Esophagus (tissue), 2 donors: ENCODE measurements at regions not wholly inside any gene's neighbourhood (a gene's known extent, or its start where the extent isn't known, plus 50 kb on each side); places are given as distances from the start of the nearest gene placed in this dataset.

ENCODE experiments used
- H3K27ac ChIP-seq, 2 donors: one replicate each; pipeline ENCODE4 v1.5.1; 2013; ENCODE audit warnings: low read depth in 2 of 2, mild to moderate bottlenecking in 2 of 2, inconsistent platforms in 1 of 2, low read length in 1 of 2, moderate library complexity in 1 of 2
- H3K27me3 ChIP-seq, 2 donors: one replicate each; pipeline ENCODE4 v1.6.1; 2013; ENCODE audit warnings: low read length in 2 of 2, control low read depth in 1 of 2, mild to moderate bottlenecking in 1 of 2; ENCODE audit not compliant: insufficient read depth in 2 of 2, control insufficient read depth in 1 of 2
- H3K36me3 ChIP-seq, 2 donors: one replicate each; pipeline ENCODE4 v1.6.1; 2013; ENCODE audit warnings: low read length in 1 of 2; ENCODE audit not compliant: control insufficient read depth in 2 of 2, insufficient read depth in 2 of 2
- H3K4me1 ChIP-seq, 2 donors: one replicate each; pipeline ENCODE4 v1.6.1; 2013; ENCODE audit warnings: low read length in 1 of 2; ENCODE audit not compliant: control insufficient read depth in 2 of 2, insufficient read depth in 2 of 2
- H3K4me3 ChIP-seq, 2 donors: one replicate each; pipeline ENCODE4 v1.5.1; 2013; ENCODE audit warnings: low read length in 2 of 2, mild to moderate bottlenecking in 2 of 2, low read depth in 1 of 2, moderate library complexity in 1 of 2
- H3K9me3 ChIP-seq, 2 donors: one replicate each; pipeline ENCODE4 v1.6.1; 2013; ENCODE audit warnings: mild to moderate bottlenecking in 2 of 2, low read depth in 1 of 2, low read length in 1 of 2, moderate library complexity in 1 of 2; ENCODE audit not compliant: control insufficient read depth in 2 of 2, insufficient read depth in 1 of 2
- WGBS, 2 donors: extraction: QIAGEN DNeasy Blood & Tissue Kit; methylation state at CpG; one replicate each; pipeline ENCODE4 v1.1.7; 2013; 5-methylcytosine and 5-hydroxymethylcytosine counted together
- donor health status: healthy with polysubstance abuse.
- donor health status: Bipolar disorder and iron deficiency.

DNA sequence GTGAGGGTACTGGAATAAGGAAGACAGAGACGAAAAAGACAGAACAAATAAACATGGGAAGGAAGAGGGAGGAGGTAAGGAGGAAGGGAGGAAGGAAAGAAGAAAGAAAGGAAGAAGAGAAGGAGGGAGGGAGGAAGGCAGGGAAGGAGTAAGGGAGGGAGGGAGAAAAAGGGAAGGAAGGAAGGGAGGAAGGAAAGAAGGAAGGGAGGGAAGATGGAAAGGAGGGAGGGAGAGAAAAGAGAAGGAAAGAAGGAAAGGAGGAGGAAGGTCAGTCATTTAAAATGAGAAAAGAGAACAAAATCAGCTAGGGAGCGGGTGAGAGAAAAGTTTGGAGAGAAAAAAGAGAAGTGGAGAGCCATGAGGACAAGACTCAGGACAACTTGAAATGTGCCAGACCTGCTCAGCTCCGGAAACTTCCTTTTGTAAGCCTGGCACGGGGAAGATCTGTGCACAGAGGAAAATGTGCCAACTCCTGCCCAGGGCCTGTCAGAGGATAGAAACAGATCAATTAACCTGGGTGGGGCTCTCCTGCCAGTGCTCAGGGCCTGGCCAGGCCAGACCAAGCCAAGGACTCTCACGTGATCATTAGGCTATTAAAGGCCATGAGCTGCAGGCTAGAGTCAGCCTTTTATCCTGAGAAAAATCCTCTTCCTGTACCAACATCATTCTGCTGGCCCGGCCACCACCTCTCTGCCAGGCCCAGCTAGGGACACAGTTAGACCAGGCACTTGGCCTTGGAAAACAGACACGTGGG is 50.1 kb upstream of the BCL6 start:
- Histone ChIP-seq H3K36me3 (no peaks in the 10 kb centered on the region), H3K27ac (no peak overlapping the region), H3K27me3 (no peaks in the 10 kb centered on the region), H3K4me3 (no peak overlapping the region), H3K4me1 (no peaks in the 10 kb centered on the region), H3K9me3 (no peaks in the 10 kb centered on the region)
- 62 to 68% methylated on average over 7 of the region's 7 CpGs for WGBS, 2 donors

DNA sequence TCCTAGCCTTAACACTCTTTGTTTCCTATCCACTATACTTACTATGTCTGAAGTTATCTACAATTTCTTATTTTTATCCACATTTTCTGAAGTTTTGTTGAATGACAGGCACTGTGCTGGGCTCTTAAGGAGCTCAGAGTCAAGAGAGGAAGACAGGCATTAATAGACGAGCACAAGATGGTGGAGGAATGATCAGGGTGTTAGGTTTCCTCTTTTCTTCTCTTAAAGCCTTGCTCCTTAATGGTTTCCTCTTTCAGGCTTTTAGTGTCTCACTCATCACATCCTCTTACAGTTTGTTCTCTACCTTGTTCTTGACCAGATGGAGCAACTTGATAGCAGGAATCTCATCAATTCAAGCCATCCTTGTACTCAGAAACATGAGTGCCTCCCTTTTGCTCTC is 52.9 kb upstream of the BCL6 start:
- H3K4me1 ChIP-seq = no peaks in the 10 kb centered on the region
- H3K27ac ChIP-seq = no peak overlapping the region
- H3K4me3 ChIP-seq = no peak overlapping the region
- 74 to 85% methylated on average over 1 of the region's 1 CpG for WGBS, 2 donors
- no peaks in the 10 kb centered on the region for H3K27me3 ChIP-seq
- no peaks in the 10 kb centered on the region for H3K36me3 ChIP-seq
- H3K9me3 ChIP-seq = no peaks in the 10 kb centered on the region

DNA sequence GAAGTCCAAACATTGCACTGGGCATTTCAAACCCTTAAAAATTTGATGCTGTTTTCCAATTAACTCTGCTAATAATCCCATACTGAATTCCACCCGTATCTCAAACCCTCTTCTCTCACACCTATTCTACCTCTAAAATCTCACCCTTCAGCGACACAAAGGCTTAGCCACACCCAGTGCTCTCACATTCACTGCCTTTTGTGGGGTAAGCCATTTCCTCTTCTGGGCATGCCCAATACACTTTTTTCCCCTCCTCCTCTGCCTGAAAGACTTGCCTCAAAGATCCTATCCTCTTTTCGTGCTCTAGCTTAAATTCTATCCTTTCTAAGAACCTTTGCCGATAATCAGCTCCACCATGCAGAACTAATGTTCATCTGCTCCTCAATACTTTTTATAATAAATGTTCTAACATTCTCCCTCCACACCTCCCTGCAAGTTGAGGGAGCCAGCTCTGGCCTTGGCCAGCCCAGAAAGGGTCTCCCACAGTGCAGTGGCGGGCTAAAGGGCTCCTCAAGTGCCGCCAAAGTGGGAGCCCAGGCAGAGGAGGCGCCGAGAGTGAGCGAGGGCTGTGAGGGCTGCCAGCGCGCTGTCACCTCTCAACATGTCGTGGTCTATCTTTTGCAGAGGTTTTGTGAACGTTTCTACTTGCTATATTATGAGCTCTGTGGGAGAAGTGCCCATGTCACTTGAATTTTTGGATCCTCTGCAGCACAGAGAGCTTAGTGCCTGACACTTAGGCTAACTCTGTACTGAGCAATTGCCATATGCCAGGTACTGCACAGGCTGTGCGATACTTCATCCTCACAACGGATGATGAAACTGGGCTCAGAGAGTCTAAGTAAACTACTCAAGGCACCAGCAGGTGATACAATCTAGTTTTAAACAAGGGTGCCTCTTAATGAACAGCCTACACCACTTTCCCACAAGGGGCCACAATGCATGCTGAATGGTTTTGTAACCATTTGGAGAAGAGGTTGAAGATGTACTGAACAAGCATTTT is 53.6 kb upstream of the BCL6 start:
- Histone ChIP-seq H3K9me3 (no peaks in the 10 kb centered on the region), H3K4me3 (no peak overlapping the region), H3K36me3 (no peaks in the 10 kb centered on the region), H3K4me1 (no peaks in the 10 kb centered on the region), H3K27me3 (no peaks in the 10 kb centered on the region), H3K27ac (no peak overlapping the region)
- 79 to 83% methylated on average over 15 of the region's 15 CpGs for WGBS, 2 donors

GRCh38 chr3:187799942-187800641 is 54.8 kb upstream of the BCL6 start:
- no peaks in the 10 kb centered on the region for H3K27me3 ChIP-seq
- no peak overlapping the region for H3K4me3 ChIP-seq
- no peaks in the 10 kb centered on the region for H3K36me3 ChIP-seq
- no peaks in the 10 kb centered on the region for H3K9me3 ChIP-seq
- H3K4me1 ChIP-seq = no peaks in the 10 kb centered on the region
- H3K27ac ChIP-seq = no peak overlapping the region
- 65 to 74% methylated on average over 4 of the region's 4 CpGs for WGBS, 2 donors

GRCh38 chr3:187801152-187801551 is 55.9 kb upstream of the BCL6 start:
- Histone ChIP-seq H3K36me3 (no peaks in the 10 kb centered on the region), H3K4me1 (no peaks in the 10 kb centered on the region), H3K4me3 (no peak overlapping the region), H3K27me3 (no peaks in the 10 kb centered on the region), H3K27ac (no peak overlapping the region), H3K9me3 (no peaks in the 10 kb centered on the region)
- 90 to 93% methylated on average over 5 of the region's 5 CpGs for WGBS, 2 donors

DNA sequence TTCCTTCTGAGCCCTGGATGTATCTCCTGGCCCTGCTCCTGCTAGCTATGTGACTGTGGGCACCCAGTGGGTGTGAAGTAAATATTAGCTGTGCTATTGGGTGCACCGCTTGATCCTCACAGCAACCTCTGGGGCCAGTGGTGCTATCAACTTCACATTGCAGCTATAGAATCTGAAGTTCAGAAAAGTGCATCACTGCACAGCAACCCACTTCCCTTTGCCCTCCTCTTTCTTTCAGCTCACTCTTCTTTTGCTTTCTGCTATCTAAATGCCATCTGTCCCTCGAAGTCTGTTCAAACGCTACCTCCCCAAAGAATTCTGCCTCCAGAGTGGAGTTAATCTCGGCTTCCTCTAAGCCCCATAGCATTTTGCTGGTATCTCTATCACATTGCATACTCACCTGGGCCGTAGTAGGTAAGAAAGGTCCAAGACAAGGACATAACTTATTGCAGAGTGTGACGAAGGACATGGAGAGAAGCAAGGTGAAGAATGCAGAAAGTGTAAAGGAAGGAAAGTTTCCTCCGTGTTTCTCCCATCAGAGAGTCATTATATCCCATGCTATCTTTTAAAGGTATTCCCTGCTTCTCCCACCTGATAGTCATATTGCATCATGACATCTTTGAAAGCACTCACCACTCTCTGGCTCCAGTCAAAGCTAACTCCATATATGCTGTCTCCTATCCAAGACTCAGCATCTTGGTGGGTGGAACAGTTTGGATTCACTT is 57.1 kb upstream of the BCL6 start:
- H3K4me3 ChIP-seq = no peak overlapping the region
- no peaks in the 10 kb centered on the region for H3K4me1 ChIP-seq
- no peak overlapping the region for H3K27ac ChIP-seq
- WGBS, 2 donors = 89 to 93% methylated on average over 7 of the region's 7 CpGs
- H3K9me3 ChIP-seq = no peaks in the 10 kb centered on the region
- H3K27me3 ChIP-seq = no peaks in the 10 kb centered on the region
- H3K36me3 ChIP-seq = no peaks in the 10 kb centered on the region

DNA sequence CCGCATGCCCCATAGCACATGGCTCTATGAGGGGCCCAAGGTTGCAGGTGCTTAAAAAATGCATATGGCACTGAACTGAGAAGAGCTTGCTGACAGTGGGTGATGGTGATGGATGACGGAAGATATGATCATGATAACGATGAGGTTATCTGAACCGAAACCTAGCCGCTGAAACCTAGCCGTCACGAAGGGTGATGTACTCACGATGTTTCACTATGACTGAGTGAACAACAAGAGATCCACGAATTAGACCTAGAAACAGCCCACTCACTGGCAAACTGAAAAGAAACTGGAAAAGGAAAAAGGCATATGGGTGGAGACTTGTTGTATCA is 57.6 kb upstream of the BCL6 start:
- no peak overlapping the region for H3K27ac ChIP-seq
- H3K9me3 ChIP-seq = no peaks in the 10 kb centered on the region
- WGBS, 2 donors = 80 to 85% methylated on average over 9 of the region's 9 CpGs
- H3K36me3 ChIP-seq = no peaks in the 10 kb centered on the region
- H3K4me3 ChIP-seq = no peak overlapping the region
- H3K4me1 ChIP-seq = no peaks in the 10 kb centered on the region
- no peaks in the 10 kb centered on the region for H3K27me3 ChIP-seq

DNA sequence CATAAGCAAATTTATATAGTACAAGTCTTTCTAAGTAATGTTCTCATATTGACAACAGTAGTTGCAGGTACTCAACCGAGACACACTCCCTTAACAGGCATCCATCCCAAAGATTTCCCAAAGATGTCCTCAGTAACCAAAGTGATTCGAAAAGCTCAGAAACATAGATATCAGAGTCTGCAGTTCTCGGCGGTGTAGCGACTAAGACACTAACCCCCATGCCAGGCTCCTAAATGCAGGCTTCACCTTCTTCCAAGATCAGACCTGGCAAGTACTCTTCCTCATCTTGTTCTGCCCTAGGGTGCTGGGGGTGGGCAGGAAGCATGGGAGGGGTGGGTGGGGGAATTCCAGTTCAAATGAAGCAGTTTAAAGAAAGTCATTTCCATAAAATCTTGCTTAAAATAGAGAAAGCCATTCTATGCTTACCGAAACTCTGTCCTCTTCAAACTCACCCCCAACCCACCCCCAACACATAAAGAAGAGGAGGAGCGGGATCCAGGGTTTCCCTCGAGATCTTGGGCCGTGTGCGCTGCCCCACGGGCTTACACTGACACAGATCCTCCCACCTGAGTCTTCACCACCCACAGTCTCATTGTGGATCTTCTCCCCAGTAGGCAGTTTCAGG is 59.0 kb upstream of the BCL6 start:
- Histone ChIP-seq H3K27ac (no peak overlapping the region), H3K27me3 (no peaks in the 10 kb centered on the region), H3K4me1 (peaks cover 0 to 4% of the 10 kb centered on the region in 2 donors), H3K4me3 (no peak overlapping the region), H3K9me3 (no peaks in the 10 kb centered on the region), H3K36me3 (no peaks in the 10 kb centered on the region)
- WGBS, 2 donors = 59 to 77% methylated on average over 10 to 11 of the region's 11 CpGs

GRCh38 chr3:187804745-187805121 is 59.5 kb upstream of the BCL6 start:
- Histone ChIP-seq H3K9me3 (no peaks in the 10 kb centered on the region), H3K36me3 (no peaks in the 10 kb centered on the region), H3K27ac (no peak overlapping the region), H3K4me1 (peaks cover 0 to 5% of the 10 kb centered on the region in 2 donors), H3K4me3 (no peak overlapping the region), H3K27me3 (no peaks in the 10 kb centered on the region)
- WGBS, 2 donors = 83 to 87% methylated on average over 7 of the region's 7 CpGs
